ENCODE measurements at regions not wholly inside any gene's neighbourhood (a gene's known extent, or its start where the extent isn't known, plus 50 kb on each side); places are given as distances from the start of the nearest gene placed in this dataset.

DNA sequence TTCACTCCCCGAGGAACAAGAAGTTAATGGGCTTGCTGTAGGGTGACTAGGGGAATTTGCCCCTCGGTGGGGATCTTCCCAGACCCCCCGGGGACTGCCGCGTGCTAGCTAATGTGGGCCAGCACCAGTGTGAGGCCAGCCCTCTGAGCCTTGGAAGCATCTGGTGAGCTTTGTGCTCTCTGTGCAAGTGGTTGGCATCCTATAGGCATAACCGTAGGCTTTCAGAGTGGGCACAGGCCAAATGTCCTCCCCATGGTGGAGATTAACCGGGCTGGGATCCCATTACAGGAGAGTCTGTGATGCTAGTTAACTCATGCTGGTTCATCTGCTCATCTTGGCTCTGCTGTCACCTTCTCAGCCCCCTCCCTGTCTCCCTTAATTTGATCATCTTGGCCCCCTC lies 125.7 kb downstream of the TRIM29 start:
- DNase-seq = no peak

GRCh38 chr11:120011836-120012235 lies 126.1 kb downstream of the TRIM29 start:
- DNase-seq = no peak

- no peak for DNase-seq
Measured at GRCh38 chr11:120010775-120011174, 127.1 kb downstream of the TRIM29 start.

DNA sequence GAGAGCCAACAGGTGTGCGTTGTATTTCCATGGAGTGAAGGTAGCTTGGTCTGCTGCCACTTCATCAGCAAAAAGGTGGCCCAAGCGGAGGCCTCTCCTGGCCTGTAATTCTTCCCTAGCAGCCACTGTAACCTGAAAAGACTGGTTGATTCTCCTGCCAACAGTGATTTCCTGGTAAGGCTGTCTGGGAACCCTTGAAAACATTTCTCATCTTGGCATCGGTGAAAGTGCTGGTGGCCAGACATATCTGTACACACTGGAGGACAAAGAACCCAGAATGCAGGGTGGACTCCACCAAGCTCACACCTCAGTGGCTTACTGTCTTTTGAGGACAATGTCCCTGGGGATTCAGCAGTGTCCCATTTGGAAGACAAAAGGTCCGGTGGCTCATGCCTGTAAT lies 128.0 kb downstream of the TRIM29 start:
- no peak for DNase-seq

GRCh38 chr11:120007144-120007543 lies 130.8 kb downstream of the TRIM29 start:
- DNase-seq = no peak

- no peak for DNase-seq
Measured at GRCh38 chr11:120004723-120005122, 133.2 kb downstream of the TRIM29 start.

- DNase-seq = no peak
Measured at GRCh38 chr11:120001178-120002090, 136.5 kb downstream of the TRIM29 start.

DNA sequence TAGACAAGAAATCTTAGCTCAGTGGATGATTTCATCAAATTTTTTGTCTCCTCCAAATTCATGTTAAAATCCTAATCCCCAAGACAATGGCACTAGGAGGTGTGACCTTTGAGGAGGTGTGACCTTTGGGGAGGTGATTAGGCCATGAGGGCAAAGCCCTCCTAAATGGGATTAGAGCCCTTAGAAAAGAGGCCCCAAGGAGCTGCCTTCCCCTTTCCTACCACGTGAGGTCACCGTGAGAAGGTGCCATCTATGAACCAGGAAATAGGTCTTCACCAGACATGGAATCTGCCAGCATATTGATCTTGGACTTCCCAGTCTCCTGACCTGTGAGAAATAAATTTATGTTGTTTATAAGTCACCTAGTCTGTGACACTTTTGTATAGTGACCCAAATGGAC lies 138.7 kb downstream of the TRIM29 start:
- DNase-seq = no peak

- no peak for DNase-seq
Measured at GRCh38 chr11:119996556-119996955, 141.4 kb downstream of the TRIM29 start.

DNA sequence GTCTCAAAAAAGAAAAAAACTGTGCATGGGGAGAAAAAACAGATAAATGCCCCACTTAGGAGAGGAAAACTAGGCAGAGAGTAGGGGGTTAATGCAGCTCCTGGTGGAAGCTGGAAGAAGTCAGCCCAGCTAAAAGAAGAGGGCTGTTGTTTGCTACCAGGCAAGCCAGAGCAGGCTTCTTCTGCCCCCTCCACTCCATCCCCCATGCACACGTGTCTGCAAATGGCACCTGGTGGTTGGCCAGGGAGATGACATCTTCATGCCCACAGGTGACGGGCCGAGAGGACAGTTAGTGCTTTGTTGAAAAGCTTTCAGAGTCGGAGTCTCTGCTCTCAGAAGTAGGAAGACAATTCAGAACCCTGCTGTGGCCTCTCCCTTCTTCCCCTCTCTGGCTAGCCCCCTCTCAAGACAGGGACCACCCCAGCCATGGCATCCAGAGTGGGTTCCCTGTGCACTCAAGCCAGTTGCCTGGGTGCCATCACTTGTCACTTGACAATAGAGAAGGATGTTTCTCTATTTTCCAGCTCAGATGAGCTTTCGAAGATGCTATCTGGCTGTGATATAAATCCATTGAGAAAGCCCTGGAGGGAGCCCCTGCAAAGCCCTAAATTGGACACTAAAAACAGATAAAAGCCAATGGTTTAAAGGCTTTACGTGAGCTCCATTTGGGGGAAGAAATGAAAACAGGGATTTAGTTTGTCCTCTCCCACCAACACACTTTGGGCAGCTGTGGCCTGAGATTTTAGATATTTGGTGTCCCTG lies 142.0 kb downstream of the TRIM29 start:
- DNase-seq = no peak

DNA sequence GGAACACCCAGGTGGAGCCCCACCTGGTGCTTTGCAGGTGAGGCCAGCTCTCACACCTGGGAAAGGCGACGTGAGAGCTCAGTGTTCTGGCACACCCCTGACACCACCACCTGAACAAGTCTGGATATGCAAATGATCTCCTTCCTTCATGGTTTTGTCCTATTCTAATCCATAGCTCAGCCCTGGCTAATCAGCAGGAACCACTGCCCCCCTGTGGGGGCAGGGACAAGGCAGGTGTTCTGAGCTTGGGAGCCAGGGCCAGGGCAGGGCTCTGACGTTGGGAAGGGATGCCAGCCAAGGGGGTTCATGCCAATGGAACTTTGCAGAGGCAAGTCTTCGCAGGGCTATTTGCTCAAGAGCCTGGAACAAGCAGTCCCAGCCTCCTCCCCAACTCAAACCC lies 144.2 kb downstream of the TRIM29 start:
- DNase-seq = no peak

DNA sequence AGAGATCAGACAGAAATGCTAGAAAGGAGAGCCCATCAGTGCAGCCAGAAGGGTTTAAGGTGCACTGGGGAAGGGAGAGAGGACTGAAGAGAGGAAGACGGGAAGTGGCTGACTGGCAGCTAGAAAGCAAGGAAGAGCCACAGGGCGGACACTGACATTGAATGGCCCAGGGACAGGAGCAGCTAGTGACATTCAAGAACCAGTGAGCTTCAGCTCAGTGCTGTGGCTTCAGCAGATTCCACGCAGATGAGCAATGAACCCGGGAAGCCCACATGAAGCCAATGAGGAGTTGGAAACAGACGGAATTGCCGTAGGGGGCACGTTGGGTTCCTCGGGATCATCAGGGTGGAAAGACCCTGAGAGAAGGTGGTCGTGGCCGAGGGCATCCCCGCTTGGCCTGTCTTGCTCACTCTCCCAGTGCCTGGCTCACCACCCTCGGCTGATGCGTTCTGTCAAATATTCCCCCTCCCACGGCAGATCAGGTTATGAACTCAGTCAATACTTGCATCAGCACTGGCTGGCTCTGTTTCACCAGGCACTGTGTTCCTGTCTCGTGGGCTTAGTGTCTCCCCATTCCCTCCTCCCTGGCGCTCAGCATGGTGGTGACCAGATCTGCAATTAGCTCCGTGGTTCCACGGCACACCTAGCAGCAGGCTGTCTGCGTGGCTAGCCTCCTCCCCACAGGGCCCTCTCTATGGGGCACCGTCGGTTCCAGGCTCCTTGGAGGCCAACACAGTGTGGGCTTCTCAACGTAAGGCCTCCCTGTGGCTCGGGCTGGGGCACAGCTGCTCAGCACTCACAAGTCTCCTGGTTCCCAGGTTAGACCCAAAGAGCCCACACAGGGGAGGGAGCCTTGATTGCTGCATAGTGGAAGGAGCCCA lies 145.5 kb downstream of the TRIM29 start:
- DNase-seq = no peak

DNA sequence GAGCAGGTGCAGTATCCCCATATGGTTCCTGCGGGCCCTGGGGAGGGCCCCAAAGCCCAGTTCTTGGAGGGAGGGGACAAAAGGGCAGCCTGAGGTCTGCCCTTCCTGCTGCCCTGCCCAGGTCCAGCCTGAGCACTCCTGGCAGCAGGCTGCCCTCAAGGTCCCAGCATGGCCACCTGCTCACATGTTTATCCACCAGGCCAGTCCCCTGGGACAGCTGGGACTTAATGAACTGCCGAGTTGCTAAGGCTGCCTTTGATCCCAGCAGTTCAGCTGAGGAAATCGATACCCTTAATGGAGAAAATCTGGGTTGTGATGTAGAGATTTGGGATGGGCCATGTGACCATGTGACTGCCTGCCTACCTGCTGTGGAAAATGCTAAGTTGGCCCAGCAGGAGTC lies 146.2 kb downstream of the TRIM29 start:
- no peak for DNase-seq

DNA sequence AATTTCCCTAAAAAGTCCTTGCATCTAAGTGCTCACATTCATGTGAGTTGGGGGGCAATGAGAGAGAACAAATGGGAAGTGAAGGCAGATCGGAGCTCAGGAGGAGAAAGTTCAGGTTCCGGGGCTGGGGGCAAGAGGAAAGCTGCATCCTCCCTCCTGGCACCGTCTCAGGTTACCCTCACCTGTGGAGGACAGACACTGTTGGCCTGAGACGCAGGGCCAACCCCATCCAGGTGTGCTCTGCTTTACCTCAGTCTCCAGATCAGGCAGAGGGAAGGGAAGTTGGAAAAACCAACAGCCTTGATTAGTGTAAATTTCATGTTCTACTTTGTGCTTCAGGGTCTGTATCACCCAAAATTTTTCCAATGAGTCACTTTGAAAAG lies 146.9 kb downstream of the TRIM29 start:
- DNase-seq = no peak

- DNase-seq = no peak
Measured at GRCh38 chr11:119990309-119991021, 147.4 kb downstream of the TRIM29 start.

DNA sequence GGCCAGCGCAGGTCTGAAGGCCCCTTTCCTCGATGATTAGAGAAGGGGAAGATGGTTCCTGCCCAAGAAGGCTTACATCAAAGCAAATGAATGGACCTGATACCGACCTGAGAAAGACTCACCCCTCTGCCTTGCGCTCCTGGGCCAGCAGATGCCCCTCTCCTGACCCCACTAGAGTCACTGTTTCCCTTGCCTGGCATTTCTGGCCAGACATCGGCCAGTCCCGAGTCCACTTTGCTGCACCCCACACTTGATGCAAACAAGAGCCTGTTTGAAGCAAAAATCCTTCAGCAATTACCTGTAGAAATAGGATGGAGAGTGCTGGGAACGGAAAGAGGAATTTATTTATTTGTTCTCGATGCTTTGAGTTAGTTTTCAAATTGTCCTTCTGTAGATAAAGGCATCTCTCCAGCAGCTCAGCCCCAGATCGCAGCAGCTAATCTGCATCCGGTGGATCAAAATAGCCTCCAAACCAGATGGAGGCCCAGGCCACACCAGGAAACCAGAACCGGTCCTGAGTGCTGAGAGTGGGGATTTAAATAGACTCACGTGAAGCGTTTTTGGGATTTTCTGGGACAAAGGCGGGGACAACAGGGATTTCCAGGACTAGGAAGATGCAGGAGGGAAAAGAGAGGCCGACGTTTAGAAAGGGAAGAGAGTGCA lies 148.6 kb downstream of the TRIM29 start:
- DNase-seq = no peak

DNA sequence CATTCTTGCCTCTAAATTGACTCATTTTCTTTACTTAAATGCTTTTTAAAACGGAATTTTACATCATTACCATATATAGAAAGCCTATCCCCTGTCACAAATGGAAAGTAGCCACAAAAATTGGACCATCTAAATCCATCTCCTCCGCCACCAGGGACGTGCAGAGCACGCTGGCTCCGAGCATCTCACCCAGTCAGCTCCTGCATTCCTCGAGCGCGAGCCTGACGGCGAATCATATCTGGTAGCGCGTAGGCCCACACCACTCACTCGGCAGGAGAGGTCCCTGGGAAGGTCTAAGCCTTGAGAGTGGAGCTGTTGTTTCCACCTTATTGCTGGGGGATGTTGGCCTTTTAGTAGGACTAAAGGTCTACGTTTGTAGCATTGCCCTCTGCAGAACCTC lies 152.4 kb downstream of the TRIM29 start:
- DNase-seq = no peak

- no peak for DNase-seq
Measured at GRCh38 chr11:119983816-119984215, 154.1 kb downstream of the TRIM29 start.

- no peak for DNase-seq
Measured at GRCh38 chr11:119983240-119983732, 154.6 kb downstream of the TRIM29 start.

GRCh38 chr11:119982517-119983239 lies 155.2 kb downstream of the TRIM29 start:
- DNase-seq = no peak

GRCh38 chr11:119980431-119980830 lies 157.5 kb downstream of the TRIM29 start:
- DNase-seq = no peak

All from RPMI8226 (cell line).